GM23338 (cell line): ENCODE measurements at regions not wholly inside any gene's neighbourhood (a gene's known extent, or its start where the extent isn't known, plus 50 kb on each side); places are given as distances from the start of the nearest gene placed in this dataset.

Source experiments
- ATAC-seq: fragments of 200-7000 bp; cut with Tn5 transposase; 3 replicates; pipeline ENCODE4 v1.9.1; 2020
- DNase-seq: peaks from one replicate; pipeline ENCODE4 v3.0.0-alpha.2; 2015; ENCODE audit warnings: low spot score
- H2AFZ ChIP-seq: fragments of 200-600 bp; sonication (generic); 2 replicates; pipeline ENCODE4 v1.8.0; 2016; ENCODE audit warnings: antibody characterized with exemption, mild to moderate bottlenecking, moderate library complexity
- H3F3A ChIP-seq: fragments of 200-600 bp; sonication (generic); replicated peaks from 2 replicates; pipeline ENCODE4 v1.8.0; 2017; ENCODE audit warnings: antibody characterized with exemption, mixed run types, low read depth
- H3K27ac ChIP-seq: fragments of 200-600 bp; sonication (generic); 2 replicates; pipeline ENCODE4 v1.6.1; 2016; ENCODE audit warnings: low read depth
- H3K27me3 ChIP-seq: fragments of 200-600 bp; sonication (generic); 2 replicates; pipeline ENCODE4 v1.8.0; 2016; ENCODE audit warnings: mild to moderate bottlenecking, mixed run types, moderate library complexity; ENCODE audit not compliant: insufficient read depth
- H3K36me3 ChIP-seq: fragments of 200-600 bp; sonication (generic); 2 replicates; pipeline ENCODE4 v1.8.0; 2016; ENCODE audit warnings: mild to moderate bottlenecking; ENCODE audit not compliant: insufficient read depth
- H3K4me1 ChIP-seq: fragments of 200-600 bp; sonication (generic); 2 replicates; pipeline ENCODE4 v1.8.0; 2016; ENCODE audit warnings: mild to moderate bottlenecking, moderate library complexity; ENCODE audit not compliant: insufficient read depth
- H3K4me2 ChIP-seq: fragments of 200-600 bp; sonication (generic); 2 replicates; pipeline ENCODE4 v1.7.1; 2017; ENCODE audit warnings: mixed run types
- H3K4me3 ChIP-seq: fragments of 200-600 bp; sonication (generic); 2 replicates; pipeline ENCODE4 v1.6.1; 2016; ENCODE audit warnings: mixed run types
- H3K79me2 ChIP-seq: fragments of 200-600 bp; sonication (generic); replicated peaks from 2 replicates; pipeline ENCODE4 v1.8.0; 2017; ENCODE audit warnings: mild to moderate bottlenecking; ENCODE audit not compliant: insufficient read depth
- H3K9me2 ChIP-seq: fragments of 200-600 bp; sonication (generic); 2 replicates; pipeline ENCODE4 v1.8.0; 2017; ENCODE audit not compliant: insufficient read depth
- H4K20me1 ChIP-seq: fragments of 200-600 bp; sonication (generic); replicated peaks from 2 replicates; pipeline ENCODE4 v1.8.0; 2017; ENCODE audit warnings: mild to moderate bottlenecking; ENCODE audit not compliant: insufficient read depth
- H3K27ac Mint-ChIP-seq: 2 replicates; pipeline ENCODE4 v1.8.0; 2020; ENCODE audit warnings: inconsistent platforms, mild to moderate bottlenecking, moderate library complexity, mixed read lengths
- H3K27me3 Mint-ChIP-seq: 3 replicates; pipeline ENCODE4 v1.8.0; 2022; ENCODE audit warnings: low read depth, mild to moderate bottlenecking, moderate library complexity, mixed read lengths, inconsistent platforms; ENCODE audit not compliant: insufficient read depth, poor library complexity
- H3K36me3 Mint-ChIP-seq: 3 replicates; pipeline ENCODE4 v1.8.0; 2021; ENCODE audit warnings: low read depth, mild to moderate bottlenecking, inconsistent platforms, moderate library complexity, mixed read lengths
- H3K4me1 Mint-ChIP-seq: 3 replicates; pipeline ENCODE4 v1.8.0; 2020; ENCODE audit warnings: mild to moderate bottlenecking, inconsistent platforms, mixed read lengths
- H3K4me3 Mint-ChIP-seq: 3 replicates; pipeline ENCODE4 v1.8.0; 2021; ENCODE audit warnings: moderate library complexity, mild to moderate bottlenecking, inconsistent platforms, mixed read lengths
- H3K9me3 Mint-ChIP-seq: 3 replicates; pipeline ENCODE4 v1.8.0; 2020; ENCODE audit warnings: moderate library complexity, mild to moderate bottlenecking, inconsistent platforms, mixed read lengths
- CREB1 ChIP-seq: fragments of 250-450 bp; sonication (Bioruptor Pico); IDR thresholded peaks from 2 replicates; pipeline ENCODE4 v1.5.0; 2020; ENCODE audit warnings: low read depth, mild to moderate bottlenecking, moderate library complexity
- CTCF ChIP-seq, 2 experiments: fragments of 200-600 bp in 1 of 2; sonication (generic) in 1 of 2; conservative IDR thresholded peaks; 2 replicates each; pipeline versions ENCODE4 v1.5.1 to v1.6.1; 2016 to 2017; ENCODE audit warnings: antibody characterized with exemption in 2 of 2, low read depth in 2 of 2, mild to moderate bottlenecking in 2 of 2, moderate library complexity in 1 of 2
- ETS1 ChIP-seq: IDR thresholded peaks from 2 replicates; pipeline ENCODE4 v1.6.1; 2016; ENCODE audit warnings: antibody characterized with exemption
- EZH2 ChIP-seq: fragments of 200-600 bp; sonication (generic); IDR thresholded peaks from one replicate; pipeline ENCODE4 v1.8.0; 2017; ENCODE audit warnings: antibody characterized with exemption, mild to moderate bottlenecking, low read depth; ENCODE audit not compliant: unreplicated experiment
- NANOG ChIP-seq: IDR thresholded peaks from 2 replicates; pipeline ENCODE4 v1.6.1; 2016; ENCODE audit warnings: antibody characterized with exemption, borderline replicate concordance
- POLR2AphosphoS5 ChIP-seq: IDR thresholded peaks from 2 replicates; pipeline ENCODE4 v1.6.1; 2016; ENCODE audit warnings: antibody characterized with exemption, low read depth
- REST ChIP-seq: IDR thresholded peaks from one replicate; pipeline ENCODE4 v1.6.1; 2018; ENCODE audit warnings: antibody characterized with exemption; ENCODE audit not compliant: unreplicated experiment
- ZNF462 ChIP-seq: fragments of 250-450 bp; sonication (Bioruptor Pico); IDR thresholded peaks from 2 replicates; pipeline ENCODE4 v1.5.0; 2020; ENCODE audit warnings: mild to moderate bottlenecking, moderate library complexity

GRCh38 chr9:134545543-134546245 lies 95.9 kb upstream of the COL5A1 start (continued):
- no peak for TF ChIP-seq EZH2
- TF ChIP-seq CTCF (conservative IDR thresholded peaks at IDR 0.05; ENCODE audit: low read depth in 2 of 2), result no peak

- H3K9me3 Mint-ChIP-seq, result peaks cover 3% of the 10 kb centered on the region; the same call in 1 of the 3 replicates
- no peaks in the 10 kb centered on the region for H3K36me3 ChIP-seq
- H3F3A ChIP-seq, result no peaks in the 10 kb centered on the region
- H3K36me3 Mint-ChIP-seq, result peaks cover 2% of the 10 kb centered on the region; the same call in 1 of the 3 replicates
- H2AFZ ChIP-seq, result no peak overlapping the region
- no peaks in the 10 kb centered on the region for H3K9me2 ChIP-seq
- no peak overlapping the region for H3K4me3 Mint-ChIP-seq
- H3K4me1 Mint-ChIP-seq, result peaks cover 10% of the 10 kb centered on the region; the same call in 2 of the 3 replicates
- no peaks in the 10 kb centered on the region for H3K27me3 ChIP-seq
- DNase-seq, result no peak
- H3K79me2 ChIP-seq, result no peaks in the 10 kb centered on the region
- H3K4me2 ChIP-seq, result no peak overlapping the region
- no peak overlapping the region for H3K4me3 ChIP-seq
- no peak overlapping the region for H3K27ac ChIP-seq
- peaks cover 4% of the 10 kb centered on the region for H3K27me3 Mint-ChIP-seq
- no peak overlapping the region for H3K27ac Mint-ChIP-seq
- no peaks in the 10 kb centered on the region for H4K20me1 ChIP-seq
- H3K4me1 ChIP-seq, result 0 out of 2 replicates have a peak, but pooled peaks cover 3% of the 10 kb centered on the region
- no peak for ATAC-seq
- TF ChIP-seq NANOG (no peak), ZNF462 (CRISPR knock-in tag) (no peak), CTCF (conservative IDR thresholded peaks at IDR 0.05; ENCODE audit: low read depth in 2 of 2) (no peak), POLR2AphosphoS5 (no peak), REST (no peak), ETS1 (no peak), CREB1 (no peak)
These were observed 95.3 kb upstream of the COL5A1 start for GRCh38 chr9:134546246-134546731.
